Testis (tissue), 2 donors: ENCODE measurements at regions not wholly inside any gene's neighbourhood (a gene's known extent, or its start where the extent isn't known, plus 50 kb on each side); places are given as distances from the start of the nearest gene placed in this dataset.

Experiments used
- DNase-seq: peaks from one replicate; pipeline ENCODE4 v3.0.0-alpha.2; 2019
- H3K27ac ChIP-seq, 2 donors: fragments of 200-600 bp; sonication (generic); one replicate each; pipeline ENCODE4 v1.5.1; 2019
- H3K27me3 ChIP-seq: fragments of 200-600 bp; sonication (generic); one replicate; pipeline ENCODE4 v1.5.1; 2019
- H3K36me3 ChIP-seq: fragments of 200-600 bp; sonication (generic); one replicate; pipeline ENCODE4 v1.5.1; 2017; ENCODE audit warnings: low read depth; ENCODE audit errors: missing control alignments
- H3K4me1 ChIP-seq: fragments of 200-600 bp; sonication (generic); one replicate; pipeline ENCODE4 v1.5.1; 2019
- H3K4me3 ChIP-seq, 2 donors: fragments of 200-600 bp; sonication (generic); one replicate each; pipeline ENCODE4 v1.5.1; 2017 to 2019
- H3K9me3 ChIP-seq: fragments of 200-600 bp; sonication (generic); one replicate; pipeline ENCODE4 v1.5.1; 2017
- POLR2A ChIP-seq: fragments of 450-650 bp; IDR thresholded peaks from one replicate; pipeline ENCODE4 v1.6.1; 2017; ENCODE audit warnings: antibody characterized with exemption, mild to moderate bottlenecking, moderate library complexity
- WGBS, 2 donors: methylation state at CpG; one replicate each; pipeline ENCODE4 v1.1.5; 2018; 5-methylcytosine and 5-hydroxymethylcytosine counted together
- intact Hi-C: fragments of 100-400 bp; cut with DNase I; formaldehyde crosslinking; loops from one replicate; pipeline ENCODE4 v1.15.1; 2023; ENCODE audit warnings: low total_unique reads
- TF ChIP-seq, protein P1 (sequence below), 3 experiments: fragments of 450-650 bp in 2 of 3; fragments of 200-600 bp in 1 of 3; sonication (generic) in 1 of 3; IDR thresholded peaks; one replicate each; pipeline ENCODE4 v1.5.1; 2016 to 2019; ENCODE audit warnings: antibody characterized with exemption in 3 of 3, mild to moderate bottlenecking in 2 of 3, moderate library complexity in 1 of 3

- H3K4me1 ChIP-seq, result no peaks in the 10 kb centered on the region
- no peaks in the 10 kb centered on the region for H3K9me3 ChIP-seq
- 90 to 94% methylated on average over 4 of the region's 4 CpGs for WGBS, 2 donors
- no peaks in the 10 kb centered on the region for H3K27me3 ChIP-seq
- intact Hi-C loops, result no loop called here
- H3K36me3 ChIP-seq, result no peaks in the 10 kb centered on the region
- no peak for DNase-seq
- TF ChIP-seq POLR2A, result no peak
- TF ChIP-seq, protein P1, sequence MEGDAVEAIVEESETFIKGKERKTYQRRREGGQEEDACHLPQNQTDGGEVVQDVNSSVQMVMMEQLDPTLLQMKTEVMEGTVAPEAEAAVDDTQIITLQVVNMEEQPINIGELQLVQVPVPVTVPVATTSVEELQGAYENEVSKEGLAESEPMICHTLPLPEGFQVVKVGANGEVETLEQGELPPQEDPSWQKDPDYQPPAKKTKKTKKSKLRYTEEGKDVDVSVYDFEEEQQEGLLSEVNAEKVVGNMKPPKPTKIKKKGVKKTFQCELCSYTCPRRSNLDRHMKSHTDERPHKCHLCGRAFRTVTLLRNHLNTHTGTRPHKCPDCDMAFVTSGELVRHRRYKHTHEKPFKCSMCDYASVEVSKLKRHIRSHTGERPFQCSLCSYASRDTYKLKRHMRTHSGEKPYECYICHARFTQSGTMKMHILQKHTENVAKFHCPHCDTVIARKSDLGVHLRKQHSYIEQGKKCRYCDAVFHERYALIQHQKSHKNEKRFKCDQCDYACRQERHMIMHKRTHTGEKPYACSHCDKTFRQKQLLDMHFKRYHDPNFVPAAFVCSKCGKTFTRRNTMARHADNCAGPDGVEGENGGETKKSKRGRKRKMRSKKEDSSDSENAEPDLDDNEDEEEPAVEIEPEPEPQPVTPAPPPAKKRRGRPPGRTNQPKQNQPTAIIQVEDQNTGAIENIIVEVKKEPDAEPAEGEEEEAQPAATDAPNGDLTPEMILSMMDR (IDR thresholded peaks at IDR 0.05), result no peak
- H3K4me3 ChIP-seq, result no peak overlapping the region
- no peak overlapping the region for H3K27ac ChIP-seq
Observed at GRCh38 chr5:117149312-117149711, 574.7 kb upstream of the SEMA6A start.

- Histone ChIP-seq H3K4me3 (no peak overlapping the region), H3K27me3 (no peaks in the 10 kb centered on the region), H3K27ac (no peak overlapping the region), H3K36me3 (no peaks in the 10 kb centered on the region), H3K4me1 (no peaks in the 10 kb centered on the region), H3K9me3 (no peaks in the 10 kb centered on the region)
- DNase-seq, result no peak
- intact Hi-C loops, result no loop called here
- no peak for TF ChIP-seq POLR2A
- TF ChIP-seq, protein P1 (IDR thresholded peaks at IDR 0.05), result no peak
Observed at GRCh38 chr5:117144086-117144485, 569.5 kb upstream of the SEMA6A start.

DNA sequence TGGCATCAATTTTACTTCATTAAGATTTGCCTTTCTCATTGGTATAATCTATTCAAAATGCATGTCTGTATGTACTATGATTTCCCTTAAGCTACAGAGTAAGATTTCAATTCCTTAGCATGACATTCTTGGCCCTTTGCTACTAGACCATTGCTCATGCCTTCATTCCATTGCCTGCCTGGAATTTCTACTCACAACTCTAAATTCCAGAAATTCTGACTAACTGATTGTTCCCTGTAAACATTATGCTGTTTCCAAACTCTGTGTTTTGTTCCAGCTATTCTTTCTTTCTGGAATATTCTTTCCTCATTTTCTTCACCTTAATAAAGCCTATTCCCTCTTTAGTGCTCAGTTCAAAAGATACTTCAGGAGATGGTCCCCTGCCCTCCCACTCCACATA lies 568.8 kb upstream of the SEMA6A start:
- no peak overlapping the region for H3K4me3 ChIP-seq
- TF ChIP-seq, protein P1 (IDR thresholded peaks at IDR 0.05), result no peak
- TF ChIP-seq POLR2A, result no peak
- H3K27ac ChIP-seq, result no peak overlapping the region
- H3K27me3 ChIP-seq, result no peaks in the 10 kb centered on the region
- DNase-seq, result no peak
- no peaks in the 10 kb centered on the region for H3K36me3 ChIP-seq
- intact Hi-C loops, result no loop called here
- H3K9me3 ChIP-seq, result no peaks in the 10 kb centered on the region
- H3K4me1 ChIP-seq, result no peaks in the 10 kb centered on the region

DNA sequence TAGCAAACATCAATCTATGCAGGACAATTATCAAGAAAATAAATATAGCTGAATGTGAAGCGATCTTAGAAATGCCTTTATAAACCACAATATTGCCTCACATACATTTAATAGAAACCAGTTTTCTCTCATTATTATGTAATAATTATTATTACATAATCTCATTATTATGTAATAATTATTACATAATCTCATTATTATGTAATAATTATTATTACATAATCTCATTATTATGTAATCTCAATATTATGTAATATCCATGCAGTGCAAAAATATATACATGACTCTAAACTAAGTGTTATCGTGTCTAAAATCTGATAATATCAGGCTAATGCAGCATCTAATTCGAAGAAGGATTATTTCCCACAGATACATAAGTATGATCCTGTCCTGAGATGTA lies 563.9 kb upstream of the SEMA6A start:
- intact Hi-C loops, result no loop called here
- Histone ChIP-seq H3K9me3 (no peaks in the 10 kb centered on the region), H3K4me1 (no peaks in the 10 kb centered on the region), H3K36me3 (no peaks in the 10 kb centered on the region), H3K27ac (no peak overlapping the region), H3K27me3 (no peaks in the 10 kb centered on the region), H3K4me3 (no peak overlapping the region)
- TF ChIP-seq POLR2A, result no peak
- TF ChIP-seq, protein P1 (IDR thresholded peaks at IDR 0.05), result no peak
- no peak for DNase-seq
- WGBS, 2 donors, result 95% methylated on average over 3 of the region's 3 CpGs

GRCh38 chr5:117135851-117136250 lies 561.2 kb upstream of the SEMA6A start:
- intact Hi-C loops, result no loop called here
- Histone ChIP-seq H3K9me3 (no peaks in the 10 kb centered on the region), H3K36me3 (no peaks in the 10 kb centered on the region), H3K4me1 (no peaks in the 10 kb centered on the region), H3K27ac (no peak overlapping the region), H3K27me3 (no peaks in the 10 kb centered on the region), H3K4me3 (no peak overlapping the region)
- TF ChIP-seq, protein P1 (IDR thresholded peaks at IDR 0.05), result no peak
- no peak for TF ChIP-seq POLR2A
- no peak for DNase-seq
- WGBS, 2 donors, result 88 to 91% methylated on average over 2 of the region's 2 CpGs
